Endothelial cell of umbilical vein (primary cell): ENCODE measurements at regions not wholly inside any gene's neighbourhood (a gene's known extent, or its start where the extent isn't known, plus 50 kb on each side); places are given as distances from the start of the nearest gene placed in this dataset.

ENCODE experiments used
- BruUV-seq: library from RNA; stranded (reverse); fragments of 400-500 nt; replicated peaks from 2 replicates; lab custom pipeline; 2021; lab: Mats Ljungman, UMichigan
- CTCF ChIA-PET: fragments of 300-600, 350-600 bp; sonication (Branson Sonifier 250); formaldehyde crosslinking; loops from one replicate; lab custom pipeline; 2021; ENCODE audit warnings: antibody characterized with exemption, inconsistent platforms; lab: Charles Lee
- POLR2A ChIA-PET: fragments of 300-600, 350-600 bp; sonication (Branson Sonifier 250); formaldehyde crosslinking; loops from one replicate; lab custom pipeline; 2021; ENCODE audit warnings: antibody characterized with exemption, inconsistent platforms; lab: Charles Lee
- DNase-seq: peaks from one replicate; pipeline ENCODE4 v3.0.0-alpha.2; 2011; ENCODE audit warnings: low read depth, low spot score
- FAIRE-seq: peaks from 2 replicates; lab custom pipeline; 2011; peaks lifted over from hg19 to GRCh38; lab: Jason Lieb, UNC
- H2AFZ ChIP-seq: 2 replicates; pipeline ENCODE4 v1.6.0; 2012; ENCODE audit warnings: low read depth, low read length, control low read depth, inconsistent platforms
- H3K27ac ChIP-seq: 2 replicates; pipeline ENCODE4 v1.5.1; 2011; ENCODE audit warnings: low read depth, mild to moderate bottlenecking, control low read depth, low read length, moderate library complexity; ENCODE audit not compliant: insufficient read depth
- H3K27me3 ChIP-seq, 2 experiments: 2 replicates each; pipeline versions ENCODE4 v1.6.0 to v1.6.1; 2011; ENCODE audit warnings: low read length in 2 of 2, mixed read lengths in 1 of 2; ENCODE audit not compliant: control insufficient read depth in 2 of 2, insufficient read depth in 2 of 2
- H3K36me3 ChIP-seq, 2 experiments: 2 replicates in 1 of 2; 3 replicates in 1 of 2; pipeline ENCODE4 v1.5.1; 2011; ENCODE audit warnings: low read length in 2 of 2, mild to moderate bottlenecking in 1 of 2, moderate library complexity in 1 of 2; ENCODE audit not compliant: control insufficient read depth in 2 of 2, insufficient read depth in 2 of 2; ENCODE audit errors: extremely low read depth in 1 of 2
- H3K4me1 ChIP-seq: 3 replicates; pipeline ENCODE4 v1.5.1; 2011; ENCODE audit warnings: mild to moderate bottlenecking, low read length; ENCODE audit not compliant: control insufficient read depth, insufficient read depth; ENCODE audit errors: extremely low read depth
- H3K4me2 ChIP-seq: 2 replicates; pipeline ENCODE4 v1.6.1; 2011; ENCODE audit warnings: low read length, control low read depth, mixed read lengths; ENCODE audit not compliant: insufficient read depth
- H3K4me3 ChIP-seq, 3 experiments: fragments of 200-600 bp in 1 of 3; sonication (generic), shearing (Covaris generic) in 1 of 3; replicated peaks in 1 of 3; 2 replicates each; pipeline ENCODE4 v1.5.1; 2011 to 2016; ENCODE audit warnings: control low read depth in 3 of 3, low read length in 3 of 3, mild to moderate bottlenecking in 2 of 3, inconsistent platforms in 1 of 3, low read depth in 1 of 3, moderate library complexity in 1 of 3; ENCODE audit not compliant: insufficient read depth in 1 of 3
- H3K79me2 ChIP-seq: 2 replicates; pipeline ENCODE4 v1.6.0; 2012; ENCODE audit warnings: low read length, inconsistent platforms; ENCODE audit not compliant: control insufficient read depth, insufficient read depth
- H3K9ac ChIP-seq: replicated peaks from 2 replicates; pipeline ENCODE3; 2011; ENCODE audit warnings: low read length, control low read depth; ENCODE audit not compliant: insufficient read depth; ENCODE audit errors: extremely low read depth
- H3K9me1 ChIP-seq: replicated peaks from 3 replicates; pipeline ENCODE4 v1.6.0; 2011; ENCODE audit warnings: mild to moderate bottlenecking, low read length; ENCODE audit not compliant: control insufficient read depth, insufficient read depth; ENCODE audit errors: extremely low read depth
- H3K9me3 ChIP-seq: replicated peaks from 2 replicates; pipeline ENCODE4 v1.5.1; 2012; ENCODE audit warnings: low read length, inconsistent platforms; ENCODE audit not compliant: control insufficient read depth, insufficient read depth
- H4K20me1 ChIP-seq: replicated peaks from 2 replicates; pipeline ENCODE3; 2011; ENCODE audit warnings: mild to moderate bottlenecking, low read length; ENCODE audit not compliant: control insufficient read depth, insufficient read depth; ENCODE audit errors: extremely low read depth
- EZH2 ChIP-seq: IDR thresholded peaks from 2 replicates; pipeline ENCODE4 v1.6.1; 2012; ENCODE audit warnings: borderline replicate concordance, low read depth, mild to moderate bottlenecking, moderate library complexity, low read length, inconsistent platforms; ENCODE audit not compliant: severe bottlenecking
- FOS ChIP-seq: IDR thresholded peaks from 2 replicates; pipeline ENCODE4 v1.6.1; 2011; ENCODE audit warnings: mild to moderate bottlenecking, low read length, moderate library complexity, borderline replicate concordance; ENCODE audit not compliant: insufficient read depth
- GATA2 ChIP-seq: IDR thresholded peaks from 2 replicates; pipeline ENCODE4 v1.7.0; 2011; ENCODE audit warnings: low read depth, mild to moderate bottlenecking, moderate library complexity, mixed read lengths, low read length; ENCODE audit not compliant: insufficient read length, insufficient read depth
- JUN ChIP-seq: IDR thresholded peaks from 2 replicates; pipeline ENCODE4 v1.6.1; 2011; ENCODE audit warnings: borderline replicate concordance, low read depth; ENCODE audit not compliant: insufficient read length, insufficient read depth
- MYC ChIP-seq: IDR thresholded peaks from one replicate; pipeline ENCODE4 v1.6.1; 2011; ENCODE audit warnings: mild to moderate bottlenecking, low read depth, low read length
- POLR2A ChIP-seq: IDR thresholded peaks from 2 replicates; pipeline ENCODE4 v1.6.1; 2012; ENCODE audit warnings: low read depth, mild to moderate bottlenecking, control low read depth, low read length
- POLR2AphosphoS5 ChIP-seq: IDR thresholded peaks from 2 replicates; pipeline ENCODE4 v1.6.1; 2012; ENCODE audit warnings: low read depth, mild to moderate bottlenecking, control low read depth, low read length, moderate library complexity; ENCODE audit not compliant: insufficient read depth
- dilution Hi-C: fragments of 300-500 bp; cut with MboI; formaldehyde crosslinking; loops from one replicate; pipeline ENCODE4 v1.15.0; 2019; ENCODE audit warnings: low sequenced_read_pairs; ENCODE audit not compliant: extremely low pct_ligation_motif_present
- intact Hi-C: fragments of 100-400 bp; cut with micrococcal nuclease; formaldehyde crosslinking; loops from one replicate; pipeline ENCODE4 v1.10.0; 2022
- TF ChIP-seq, protein P1 (sequence below), 2 donors: IDR thresholded peaks; 1 replicate in 1 of 2; 2 replicates in 1 of 2; pipeline ENCODE4 v1.5.1; 2011; ENCODE audit warnings: low read length in 2 of 2, mild to moderate bottlenecking in 2 of 2, moderate library complexity in 2 of 2, control low read depth in 1 of 2, inconsistent platforms in 1 of 2, low read depth in 1 of 2; ENCODE audit not compliant: insufficient read depth in 1 of 2; ENCODE audit errors: extremely low read depth in 1 of 2
- TF ChIP-seq, protein P2 (sequence below): IDR thresholded peaks from 2 replicates; pipeline ENCODE4 v1.6.1; 2011; ENCODE audit not compliant: insufficient read depth, insufficient read length

DNA sequence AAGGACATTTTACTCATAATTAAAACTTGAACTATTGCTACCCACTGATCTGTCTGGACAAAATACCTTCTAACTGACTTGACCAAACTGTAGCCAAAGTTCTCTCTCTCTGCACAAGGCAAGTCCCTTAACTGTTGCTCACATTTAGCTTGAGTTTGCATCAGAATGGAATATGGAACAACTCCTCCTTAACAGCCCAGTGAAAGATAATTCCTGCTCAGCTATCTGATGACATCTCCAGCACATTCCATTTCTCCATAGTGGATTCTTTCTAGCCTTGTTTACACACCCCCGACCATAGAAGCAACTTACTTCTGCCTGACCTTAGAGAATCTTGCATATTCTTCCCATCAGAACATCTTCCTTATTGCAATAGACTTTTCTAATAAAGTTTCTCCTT lies 317.2 kb upstream of the CDH2 start:
- ChIA-PET POLR2A (no interaction called here), CTCF (no interaction called here)
- no peak overlapping the region for H3K4me3 ChIP-seq
- H2AFZ ChIP-seq, result no peak overlapping the region
- H3K79me2 ChIP-seq, result no peaks in the 10 kb centered on the region
- H3K4me1 ChIP-seq, result no peaks in the 10 kb centered on the region
- no TSS peak for BruUV-seq
- intact Hi-C loops (no loop called here), dilution Hi-C loops (no loop called here)
- TF ChIP-seq MYC, result no peak
- no peak for TF ChIP-seq EZH2
- TF ChIP-seq, protein P1, sequence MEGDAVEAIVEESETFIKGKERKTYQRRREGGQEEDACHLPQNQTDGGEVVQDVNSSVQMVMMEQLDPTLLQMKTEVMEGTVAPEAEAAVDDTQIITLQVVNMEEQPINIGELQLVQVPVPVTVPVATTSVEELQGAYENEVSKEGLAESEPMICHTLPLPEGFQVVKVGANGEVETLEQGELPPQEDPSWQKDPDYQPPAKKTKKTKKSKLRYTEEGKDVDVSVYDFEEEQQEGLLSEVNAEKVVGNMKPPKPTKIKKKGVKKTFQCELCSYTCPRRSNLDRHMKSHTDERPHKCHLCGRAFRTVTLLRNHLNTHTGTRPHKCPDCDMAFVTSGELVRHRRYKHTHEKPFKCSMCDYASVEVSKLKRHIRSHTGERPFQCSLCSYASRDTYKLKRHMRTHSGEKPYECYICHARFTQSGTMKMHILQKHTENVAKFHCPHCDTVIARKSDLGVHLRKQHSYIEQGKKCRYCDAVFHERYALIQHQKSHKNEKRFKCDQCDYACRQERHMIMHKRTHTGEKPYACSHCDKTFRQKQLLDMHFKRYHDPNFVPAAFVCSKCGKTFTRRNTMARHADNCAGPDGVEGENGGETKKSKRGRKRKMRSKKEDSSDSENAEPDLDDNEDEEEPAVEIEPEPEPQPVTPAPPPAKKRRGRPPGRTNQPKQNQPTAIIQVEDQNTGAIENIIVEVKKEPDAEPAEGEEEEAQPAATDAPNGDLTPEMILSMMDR (IDR thresholded peaks at IDR 0.05; ENCODE audit: extremely low read depth in 1 of 2, insufficient read depth in 1 of 2, low read depth in 1 of 2, low read length in 2 of 2), result no peak
- no peak for TF ChIP-seq POLR2AphosphoS5
- no peak for TF ChIP-seq JUN
- TF ChIP-seq, protein P2, sequence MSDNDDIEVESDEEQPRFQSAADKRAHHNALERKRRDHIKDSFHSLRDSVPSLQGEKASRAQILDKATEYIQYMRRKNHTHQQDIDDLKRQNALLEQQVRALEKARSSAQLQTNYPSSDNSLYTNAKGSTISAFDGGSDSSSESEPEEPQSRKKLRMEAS, result no peak
- TF ChIP-seq FOS, result no peak
- no peak for TF ChIP-seq POLR2A
- TF ChIP-seq GATA2, result no peak
- DNase-seq, result no peak
- H4K20me1 ChIP-seq, result no peaks in the 10 kb centered on the region
- H3K36me3 ChIP-seq, result no peaks in the 10 kb centered on the region
- H3K9ac ChIP-seq, result no peak overlapping the region
- H3K4me2 ChIP-seq, result no peak overlapping the region
- H3K9me3 ChIP-seq, result no peaks in the 10 kb centered on the region
- H3K9me1 ChIP-seq, result no peaks in the 10 kb centered on the region
- H3K27ac ChIP-seq, result no peak overlapping the region
- FAIRE-seq, result no peak
- H3K27me3 ChIP-seq, result no peaks in the 10 kb centered on the region
